Fibroblast of lung (primary cell): ENCODE measurements at regions not wholly inside any gene's neighbourhood (a gene's known extent, or its start where the extent isn't known, plus 50 kb on each side); places are given as distances from the start of the nearest gene placed in this dataset.

Experiments used
- DNase-seq, 2 donors: peaks; one replicate each; pipeline versions ENCODE4 v3.0.0 to v3.0.0-alpha.2; 2010; ENCODE audit warnings: low read depth in 2 of 2
- H2AFZ ChIP-seq: 2 replicates; pipeline ENCODE4 v1.5.1; 2012; ENCODE audit warnings: low read length, control low read depth, inconsistent platforms
- H3K27ac ChIP-seq: 2 replicates; pipeline ENCODE4 v1.5.1; 2011; ENCODE audit warnings: low read length, control low read depth; ENCODE audit not compliant: insufficient read depth
- H3K27me3 ChIP-seq: 2 replicates; pipeline ENCODE4 v1.5.1; 2011; ENCODE audit warnings: mild to moderate bottlenecking, low read length; ENCODE audit not compliant: control insufficient read depth, insufficient read depth
- H3K36me3 ChIP-seq: 2 replicates; pipeline ENCODE4 v1.5.1; 2011; ENCODE audit warnings: low read length; ENCODE audit not compliant: control insufficient read depth, insufficient read depth
- H3K4me1 ChIP-seq: 2 replicates; pipeline ENCODE4 v1.5.1; 2011; ENCODE audit warnings: low read length; ENCODE audit not compliant: control insufficient read depth, insufficient read depth; ENCODE audit errors: extremely low read depth
- H3K4me2 ChIP-seq: 2 replicates; pipeline ENCODE4 v1.5.1; 2011; ENCODE audit warnings: low read length, control low read depth; ENCODE audit not compliant: insufficient read depth; ENCODE audit errors: extremely low read depth
- H3K4me3 ChIP-seq, 4 experiments: fragments of 200-600 bp in 1 of 4; sonication (generic) in 1 of 4; replicated peaks in 1 of 4; 2 replicates each; pipeline ENCODE4 v1.5.1; 2011 to 2016; ENCODE audit warnings: low read length in 4 of 4, low read depth in 3 of 4, mild to moderate bottlenecking in 3 of 4, control low read depth in 2 of 4, inconsistent platforms in 1 of 4, mixed read lengths in 1 of 4; ENCODE audit not compliant: insufficient read depth in 1 of 4; ENCODE audit errors: control extremely low read depth in 1 of 4
- H3K79me2 ChIP-seq: 2 replicates; pipeline ENCODE4 v1.5.1; 2012; ENCODE audit warnings: mild to moderate bottlenecking, low read length, inconsistent platforms; ENCODE audit not compliant: control insufficient read depth, insufficient read depth
- H3K9ac ChIP-seq: 2 replicates; pipeline ENCODE4 v1.5.1; 2011; ENCODE audit warnings: mild to moderate bottlenecking, low read length, control low read depth; ENCODE audit not compliant: insufficient read depth
- H3K9me3 ChIP-seq: 2 replicates; pipeline ENCODE4 v1.5.1; 2012; ENCODE audit warnings: low read depth, low read length; ENCODE audit not compliant: control insufficient read depth, insufficient read depth
- H4K20me1 ChIP-seq: 2 replicates; pipeline ENCODE4 v1.5.1; 2011; ENCODE audit warnings: low read length; ENCODE audit not compliant: control insufficient read depth, insufficient read depth; ENCODE audit errors: extremely low read depth
- CTCF ChIP-seq, 2 donors: IDR thresholded peaks in 1 of 2; conservative IDR thresholded peaks in 1 of 2; 1 replicate in 1 of 2; 2 replicates in 1 of 2; pipeline ENCODE4 v1.5.1; 2011 to 2012; ENCODE audit warnings: low read length in 2 of 2, control low read depth in 1 of 2, inconsistent platforms in 1 of 2, low read depth in 1 of 2, mild to moderate bottlenecking in 1 of 2
- EZH2 ChIP-seq: IDR thresholded peaks from 2 replicates; pipeline ENCODE4 v1.5.1; 2012; ENCODE audit warnings: low read length, control low read depth, mild to moderate bottlenecking; ENCODE audit errors: missing control alignments

GRCh38 chr21:18764720-18765119, 361.1 kb upstream of the TMPRSS15 start:
- Histone ChIP-seq H3K27me3 (no peaks in the 10 kb centered on the region), H3K79me2 (no peaks in the 10 kb centered on the region), H4K20me1 (no peaks in the 10 kb centered on the region), H3K36me3 (no peaks in the 10 kb centered on the region), H3K9me3 (no peaks in the 10 kb centered on the region), H3K4me1 (no peaks in the 10 kb centered on the region), H3K4me2 (no peak overlapping the region), H3K4me3 (no peak overlapping the region), H3K9ac (no peak overlapping the region), H2AFZ (no peak overlapping the region), H3K27ac (no peak overlapping the region)
- TF ChIP-seq CTCF (conservative IDR thresholded peaks at IDR 0.05 in 1 of 2, IDR thresholded peaks at IDR 0.05 in 1 of 2; ENCODE audit: low read depth in 1 of 2, low read length in 2 of 2) (no peak), EZH2 (no peak)
- DNase-seq: no peak

GRCh38 chr21:18769599-18769998, 366.0 kb upstream of the TMPRSS15 start:
- H3K4me3 ChIP-seq: no peak overlapping the region
- no peaks in the 10 kb centered on the region for H3K27me3 ChIP-seq
- TF ChIP-seq EZH2 (no peak), CTCF (conservative IDR thresholded peaks at IDR 0.05 in 1 of 2, IDR thresholded peaks at IDR 0.05 in 1 of 2; ENCODE audit: low read depth in 1 of 2, low read length in 2 of 2) (no peak)
- H3K9me3 ChIP-seq: no peaks in the 10 kb centered on the region
- H3K4me2 ChIP-seq: no peak overlapping the region
- no peak for DNase-seq
- no peak overlapping the region for H2AFZ ChIP-seq
- H3K79me2 ChIP-seq: no peaks in the 10 kb centered on the region
- H3K36me3 ChIP-seq: no peaks in the 10 kb centered on the region
- no peak overlapping the region for H3K27ac ChIP-seq
- H3K4me1 ChIP-seq: no peaks in the 10 kb centered on the region
- no peak overlapping the region for H3K9ac ChIP-seq
- no peaks in the 10 kb centered on the region for H4K20me1 ChIP-seq

DNA sequence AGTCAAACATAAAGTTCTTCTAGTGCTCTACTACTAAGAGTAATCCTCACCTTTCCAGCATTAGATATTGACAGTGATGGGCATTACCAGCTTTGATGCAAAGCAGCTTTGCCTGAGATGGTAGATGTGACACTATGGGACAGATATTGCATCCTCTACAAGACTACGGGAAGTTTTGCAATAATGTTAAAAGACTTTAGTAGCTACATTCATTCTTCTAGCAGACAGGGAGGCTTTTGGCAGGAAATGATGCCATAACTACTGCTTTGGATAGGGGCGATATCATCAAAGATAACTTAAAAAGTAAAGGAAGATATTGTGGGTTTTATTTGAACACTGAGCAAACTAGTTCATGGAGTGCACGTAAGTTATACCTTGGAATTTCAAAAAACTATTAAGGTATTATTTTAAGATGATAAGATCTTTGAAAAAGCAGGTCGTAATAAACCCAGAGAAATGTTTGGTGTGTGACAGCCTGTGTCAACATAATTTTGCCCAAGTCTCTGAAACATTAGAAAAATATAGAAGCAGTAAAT, 368.3 kb upstream of the TMPRSS15 start:
- TF ChIP-seq EZH2 (no peak), CTCF (conservative IDR thresholded peaks at IDR 0.05 in 1 of 2, IDR thresholded peaks at IDR 0.05 in 1 of 2; ENCODE audit: low read depth in 1 of 2, low read length in 2 of 2) (no peak)
- Histone ChIP-seq H3K27ac (no peak overlapping the region), H3K27me3 (no peaks in the 10 kb centered on the region), H3K4me3 (no peak overlapping the region), H3K36me3 (no peaks in the 10 kb centered on the region), H3K9me3 (no peaks in the 10 kb centered on the region), H3K79me2 (no peaks in the 10 kb centered on the region), H4K20me1 (no peaks in the 10 kb centered on the region), H2AFZ (no peak overlapping the region), H3K4me2 (no peak overlapping the region), H3K9ac (no peak overlapping the region), H3K4me1 (no peaks in the 10 kb centered on the region)
- DNase-seq: no peak
